ENCODE measurements at regions not wholly inside any gene's neighbourhood (a gene's known extent, or its start where the extent isn't known, plus 50 kb on each side); places are given as distances from the start of the nearest gene placed in this dataset.
"Not testable (repeated sequence)": the region's sequence is repeated elsewhere in the genome, so short reads cannot be mapped to it uniquely, and the experiment has no call there.

GRCh38 chr2:142718576-142719155 lies 158.8 kb upstream of the KYNU start:
- no peak for DNase-seq (ENCODE audit: extremely low read depth, low read depth, low spot score)

GRCh38 chr2:142716463-142717242 lies 160.8 kb upstream of the KYNU start:
- DNase-seq (ENCODE audit: extremely low read depth, low read depth, low spot score): peak; percentile 69

GRCh38 chr2:142714600-142714999 lies 162.9 kb upstream of the KYNU start:
- no peak for DNase-seq (ENCODE audit: extremely low read depth, low read depth, low spot score)

- DNase-seq (ENCODE audit: extremely low read depth, low read depth, low spot score): no peak
Measured at GRCh38 chr2:142710336-142710735, 167.1 kb upstream of the KYNU start.

GRCh38 chr2:142707318-142707717 lies 170.1 kb upstream of the KYNU start:
- DNase-seq (ENCODE audit: extremely low read depth, low read depth, low spot score): no peak

GRCh38 chr2:142702397-142702796 lies 175.1 kb upstream of the KYNU start:
- not testable (repeated sequence) for DNase-seq (ENCODE audit: extremely low read depth, low read depth, low spot score)

GRCh38 chr2:142695350-142696257 lies 181.9 kb upstream of the KYNU start:
- DNase-seq (ENCODE audit: extremely low read depth, low read depth, low spot score): not testable (repeated sequence)

GRCh38 chr2:142694282-142694681 lies 183.2 kb upstream of the KYNU start:
- DNase-seq (ENCODE audit: extremely low read depth, low read depth, low spot score): no peak

GRCh38 chr2:142693171-142693950 lies 184.1 kb upstream of the KYNU start:
- no peak for DNase-seq (ENCODE audit: extremely low read depth, low read depth, low spot score)

GRCh38 chr2:142688856-142689605 lies 188.4 kb upstream of the KYNU start:
- no peak for DNase-seq (ENCODE audit: extremely low read depth, low read depth, low spot score)

- DNase-seq (ENCODE audit: extremely low read depth, low read depth, low spot score): no peak
Measured at GRCh38 chr2:142687509-142687908, 190.0 kb upstream of the KYNU start.

- DNase-seq (ENCODE audit: extremely low read depth, low read depth, low spot score): no peak
Measured at GRCh38 chr2:142687075-142687474, 190.4 kb upstream of the KYNU start.

- DNase-seq (ENCODE audit: extremely low read depth, low read depth, low spot score): no peak
Measured at GRCh38 chr2:142684667-142685066, 192.8 kb upstream of the KYNU start.

- peak; percentile 12 for DNase-seq (ENCODE audit: extremely low read depth, low read depth, low spot score)
Measured at GRCh38 chr2:142682528-142682927, 194.9 kb upstream of the KYNU start.

- no peak for DNase-seq (ENCODE audit: extremely low read depth, low read depth, low spot score)
Measured at GRCh38 chr2:142681952-142682351, 195.5 kb upstream of the KYNU start.

GRCh38 chr2:142678164-142678563 lies 199.3 kb upstream of the KYNU start:
- DNase-seq (ENCODE audit: extremely low read depth, low read depth, low spot score): no peak

- no peak for DNase-seq (ENCODE audit: extremely low read depth, low read depth, low spot score)
Measured at GRCh38 chr2:142675398-142675797, 202.1 kb upstream of the KYNU start.

GRCh38 chr2:142673836-142674235 lies 203.6 kb upstream of the KYNU start:
- no peak for DNase-seq (ENCODE audit: extremely low read depth, low read depth, low spot score)

- DNase-seq (ENCODE audit: extremely low read depth, low read depth, low spot score): no peak
Measured at GRCh38 chr2:142672698-142673097, 204.8 kb upstream of the KYNU start.

GRCh38 chr2:142670362-142670761 lies 207.1 kb upstream of the KYNU start:
- no peak for DNase-seq (ENCODE audit: extremely low read depth, low read depth, low spot score)

Data from glomerular endothelial cell (primary cell).